HG03025 (cell line): ENCODE measurements at regions not wholly inside any gene's neighbourhood (a gene's known extent, or its start where the extent isn't known, plus 50 kb on each side); places are given as distances from the start of the nearest gene placed in this dataset.

Experiments used
- ATAC-seq: cut with Tn5 transposase; IDR thresholded peaks from one replicate; pipeline ENCODE4 v1.9.1; 2021; ENCODE audit warnings: mild to moderate bottlenecking, moderate library complexity; ENCODE audit not compliant: unreplicated experiment, low FRiP score

DNA sequence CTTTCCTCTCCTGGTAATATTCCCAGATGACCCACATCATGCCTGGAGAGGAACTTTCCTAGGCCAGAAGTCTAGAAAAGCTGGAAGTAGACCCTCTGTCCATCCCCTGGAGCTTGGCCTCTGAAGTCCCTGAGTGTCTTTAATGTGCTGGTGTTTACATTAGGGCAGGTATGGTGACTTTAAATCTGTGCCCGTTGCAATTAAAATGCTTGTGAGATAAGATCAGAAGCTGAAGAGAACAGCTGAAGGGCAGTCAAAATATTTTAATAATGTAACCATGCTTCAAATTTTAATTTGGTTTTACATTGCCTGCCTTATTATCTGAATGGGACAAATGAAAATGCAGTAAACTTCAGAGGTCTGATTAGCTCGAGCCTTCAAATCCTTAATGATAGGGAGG is 1022.5 kb downstream of the BCL11B start:
- no peak for ATAC-seq

DNA sequence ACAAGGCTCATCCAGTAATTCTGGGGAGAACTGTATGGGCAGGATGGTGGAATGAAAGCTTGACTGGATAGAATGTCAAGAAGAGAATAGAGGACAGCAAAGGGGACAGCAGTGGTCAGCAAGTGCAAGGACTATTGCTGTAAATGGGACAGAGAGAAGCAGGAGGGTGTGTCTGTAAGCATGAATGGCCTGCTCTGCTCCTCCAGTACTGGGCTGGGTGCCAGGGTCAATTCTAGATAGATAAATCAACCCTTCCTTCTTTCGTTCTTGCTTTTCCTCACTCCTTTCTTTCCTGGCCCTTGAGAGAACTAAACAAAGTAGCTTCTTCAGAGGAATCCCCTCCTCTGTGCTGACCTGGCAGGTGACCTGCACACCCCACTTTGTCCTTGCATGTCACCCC is 1019.2 kb downstream of the BCL11B start:
- ATAC-seq: no peak

DNA sequence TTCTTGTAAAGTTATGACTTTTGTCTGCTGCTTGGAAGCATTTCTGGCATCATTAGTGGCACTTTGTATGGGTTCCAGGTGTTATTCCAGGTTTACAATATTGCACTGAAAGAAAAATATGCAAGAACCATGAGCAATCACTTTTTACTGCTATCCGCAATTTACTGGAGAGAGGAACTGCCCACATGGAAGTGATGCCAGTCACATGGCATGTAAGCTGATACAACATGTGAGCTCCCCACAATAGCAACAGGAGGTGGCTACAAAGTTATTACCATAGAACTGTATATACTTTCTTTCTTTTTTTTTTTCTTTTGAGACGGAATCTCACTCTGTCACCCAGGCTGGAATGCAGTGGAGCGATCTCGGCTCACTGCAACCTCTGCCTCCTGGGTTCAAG is 1012.1 kb downstream of the BCL11B start:
- no peak for ATAC-seq

DNA sequence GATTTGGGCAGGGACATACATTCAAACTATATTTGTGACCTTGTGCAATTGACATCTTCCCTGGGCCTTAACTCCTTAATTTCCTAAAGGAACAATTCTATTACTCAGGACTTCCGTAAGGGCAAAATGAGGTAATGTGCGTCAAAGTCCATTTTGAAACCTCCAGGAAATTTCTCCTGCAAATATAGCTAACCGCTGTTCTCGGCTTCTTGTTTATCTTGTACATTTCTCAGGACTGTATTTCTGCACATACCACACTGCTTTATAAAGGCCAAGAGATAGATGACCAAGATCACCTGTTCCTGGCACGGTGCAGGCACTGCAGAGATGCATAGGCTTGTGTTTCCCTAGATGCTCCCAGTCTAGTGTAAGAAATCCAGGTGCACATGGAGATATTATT is 1009.4 kb downstream of the BCL11B start:
- ATAC-seq: no peak

DNA sequence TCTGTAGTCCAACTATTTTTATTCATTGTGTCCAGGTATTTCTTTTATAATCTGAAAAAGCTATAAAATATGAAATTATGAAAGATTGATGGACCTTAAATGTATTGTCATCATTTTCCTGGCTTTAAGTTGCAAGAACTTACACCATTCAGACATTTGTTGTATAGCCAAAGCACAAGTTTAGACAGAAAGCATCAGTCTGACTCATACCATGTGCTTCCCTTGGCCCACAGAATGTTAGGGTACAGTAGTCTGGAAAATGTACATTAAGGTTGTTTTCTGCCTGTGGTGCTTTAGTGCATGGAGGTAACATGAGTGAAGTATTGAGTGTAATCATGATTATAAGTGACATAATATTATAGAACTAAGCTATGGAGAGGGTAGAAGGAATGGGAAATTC is 1002.5 kb downstream of the BCL11B start:
- no peak for ATAC-seq

DNA sequence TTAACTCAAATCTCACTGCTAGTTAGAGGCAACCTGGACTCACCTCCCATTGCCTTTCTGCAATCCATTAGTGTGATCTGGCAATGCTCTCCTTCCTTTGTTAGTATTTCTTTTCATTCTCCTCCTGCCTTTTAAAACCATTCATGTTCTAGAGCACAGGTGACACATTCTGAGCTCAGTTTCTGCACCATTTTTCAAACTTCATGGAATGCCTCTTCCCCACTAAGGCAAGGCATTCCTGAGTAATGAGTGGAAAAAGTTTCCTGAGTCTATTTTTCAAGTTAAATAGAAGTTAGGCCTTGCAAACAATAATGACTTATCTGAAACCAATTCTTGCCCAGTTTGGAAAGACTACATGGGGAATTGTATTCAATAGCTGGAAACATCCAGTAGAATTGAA is 1001.8 kb downstream of the BCL11B start:
- no peak for ATAC-seq

DNA sequence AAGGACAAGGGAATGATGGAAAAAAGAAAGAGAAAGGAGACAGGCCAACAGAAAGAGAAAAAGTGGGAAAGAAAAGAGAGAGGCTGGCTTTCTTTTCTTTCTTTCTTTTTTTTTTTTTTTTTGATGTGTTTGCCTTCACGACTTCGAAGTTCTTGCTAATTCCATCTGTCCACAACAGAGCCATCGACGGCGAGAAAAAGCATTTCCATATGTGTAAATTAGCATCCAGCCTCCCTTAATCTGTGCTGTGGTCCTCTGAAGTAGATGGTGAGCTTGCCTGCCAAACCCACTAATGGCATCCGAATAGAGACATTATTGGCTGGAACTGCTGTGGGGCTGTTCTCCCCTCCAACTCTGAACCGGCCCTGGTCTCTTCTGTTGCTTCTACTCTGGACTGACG is 997.4 kb downstream of the BCL11B start:
- ATAC-seq: no peak

DNA sequence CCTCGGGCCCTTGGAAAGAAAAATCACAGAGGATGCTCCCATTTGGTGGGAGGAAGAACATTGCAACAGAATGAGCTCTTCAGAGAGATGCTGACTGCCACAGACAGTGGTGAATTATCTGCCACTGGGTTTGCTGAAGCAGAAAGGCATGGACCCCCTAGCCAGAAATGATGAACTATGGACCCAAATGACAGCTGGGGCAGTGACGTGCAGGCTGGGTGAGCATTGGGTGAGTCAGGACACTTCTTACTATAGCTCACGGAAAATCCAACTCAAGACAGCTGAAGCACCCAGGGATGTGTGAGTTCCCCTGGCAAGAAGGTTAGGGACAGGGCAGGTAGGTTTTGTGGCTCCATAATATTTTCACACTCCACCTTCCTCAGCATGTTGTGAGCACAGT is 993.2 kb downstream of the BCL11B start:
- no peak for ATAC-seq

DNA sequence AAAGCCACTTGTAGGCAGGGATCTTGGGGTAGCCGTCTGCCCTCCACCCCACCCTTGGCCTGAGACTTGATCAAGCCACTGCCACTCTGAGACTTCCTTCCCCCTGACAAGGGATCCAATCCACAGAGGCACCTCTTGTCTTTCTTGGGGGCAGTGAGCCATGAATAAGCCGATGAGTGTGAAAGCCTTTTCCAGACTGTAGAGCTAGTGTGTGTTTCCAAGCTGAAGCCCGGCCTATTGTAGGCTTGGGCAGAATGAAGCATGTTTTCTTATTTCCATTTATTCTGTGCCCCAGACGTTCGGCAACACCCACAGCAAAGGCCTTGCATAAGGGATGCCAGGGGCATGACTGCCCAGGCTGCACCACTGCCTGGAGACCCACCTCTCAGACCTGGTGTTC is 991.6 kb downstream of the BCL11B start:
- ATAC-seq: no peak

DNA sequence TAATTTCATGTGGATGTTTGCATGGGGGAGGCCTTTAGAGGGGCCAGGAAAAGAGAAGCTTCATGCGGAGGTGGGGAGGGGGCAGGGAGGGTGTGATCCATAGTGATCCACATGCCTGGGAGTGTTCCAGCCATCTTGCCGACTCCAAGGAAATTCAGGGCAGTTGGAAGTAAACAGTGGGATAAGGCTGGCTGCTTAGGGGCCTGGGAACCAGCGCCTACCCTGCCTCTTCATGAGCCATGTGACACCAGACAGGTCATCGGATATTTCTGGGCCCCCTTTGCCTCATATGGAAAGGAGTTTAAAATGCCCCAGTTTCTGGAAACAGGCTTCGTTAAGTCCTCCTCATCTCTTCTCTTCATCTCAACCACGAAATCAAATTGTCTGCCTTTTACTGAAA is 983.2 kb downstream of the BCL11B start:
- no peak for ATAC-seq

DNA sequence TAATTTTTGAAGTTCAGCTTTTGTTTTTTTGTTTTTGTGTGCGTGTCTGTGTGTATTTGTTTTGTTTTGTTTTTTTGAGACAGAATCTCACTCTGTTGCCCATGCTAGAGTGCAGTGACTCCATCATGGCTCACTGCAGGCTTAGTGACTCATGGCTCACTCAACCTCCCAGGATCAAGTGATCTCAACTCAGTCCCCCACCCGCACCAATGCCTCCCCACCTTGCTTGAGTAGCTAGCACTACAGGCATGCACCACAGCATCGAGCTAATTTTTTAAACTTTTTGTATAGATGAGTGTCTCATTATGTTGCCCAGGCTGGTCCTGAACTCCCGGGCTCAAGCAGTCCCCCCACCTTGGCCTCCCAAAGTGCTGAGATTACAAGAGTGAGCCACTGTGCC is 981.4 kb downstream of the BCL11B start:
- ATAC-seq: no peak

DNA sequence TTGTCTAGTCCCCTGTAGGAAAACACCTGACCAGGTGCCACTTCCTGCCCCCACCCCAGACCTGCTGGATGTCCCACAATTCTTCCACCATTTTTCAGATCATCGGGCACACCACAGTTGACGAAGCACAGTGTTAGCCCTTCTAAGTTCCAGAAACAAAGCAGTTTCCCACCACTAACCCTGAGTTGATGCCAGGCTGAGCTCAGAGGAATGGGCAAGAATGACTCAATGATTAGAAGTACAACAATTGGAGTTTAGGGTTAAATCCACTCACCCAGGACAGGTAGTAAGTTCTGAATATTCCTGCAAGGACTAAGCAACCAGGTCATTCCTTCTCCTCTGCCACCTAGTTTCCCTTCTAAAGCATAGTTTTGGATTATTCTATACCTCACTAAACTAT is 979.8 kb downstream of the BCL11B start:
- ATAC-seq: no peak

DNA sequence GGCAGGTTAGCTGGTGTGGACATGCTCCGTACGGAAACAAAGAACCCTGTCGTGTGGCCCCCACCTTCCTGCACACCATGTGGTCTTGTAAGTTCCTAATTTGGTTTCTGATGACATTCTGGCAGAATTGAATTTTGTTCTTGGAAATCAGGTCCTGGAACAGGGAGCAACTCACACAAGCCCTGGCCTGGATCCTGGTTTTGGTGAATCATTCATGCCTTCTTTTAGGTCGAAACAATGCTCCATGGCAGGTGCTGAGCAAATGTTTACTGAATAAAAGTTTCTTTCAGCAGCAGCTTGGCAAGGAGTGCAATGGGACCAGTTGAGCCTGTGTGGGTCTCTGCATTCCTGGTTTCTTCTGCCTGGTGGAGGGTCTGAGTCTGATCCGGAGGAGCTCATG is 978.4 kb downstream of the BCL11B start:
- no peak for ATAC-seq

DNA sequence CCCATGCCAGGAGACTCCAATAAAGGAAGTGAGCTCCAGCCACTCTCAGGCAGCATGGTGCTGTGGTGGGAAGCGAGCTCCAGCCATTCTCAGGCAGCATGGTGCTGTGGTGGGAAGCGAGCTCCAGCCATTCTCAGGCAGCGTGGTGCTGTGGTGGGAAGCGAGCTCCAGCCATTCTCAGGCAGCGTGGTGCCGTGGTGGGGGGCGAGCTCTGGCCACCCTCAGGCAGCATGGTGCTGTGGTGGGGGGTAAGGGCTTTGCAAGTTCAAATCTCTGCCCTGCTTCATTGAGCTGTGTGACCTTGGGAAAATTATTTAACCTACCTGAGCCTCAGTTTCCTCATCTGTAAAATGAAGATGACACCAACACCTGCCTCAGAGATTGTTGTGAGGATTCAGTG is 975.1 kb downstream of the BCL11B start:
- ATAC-seq: no peak

DNA sequence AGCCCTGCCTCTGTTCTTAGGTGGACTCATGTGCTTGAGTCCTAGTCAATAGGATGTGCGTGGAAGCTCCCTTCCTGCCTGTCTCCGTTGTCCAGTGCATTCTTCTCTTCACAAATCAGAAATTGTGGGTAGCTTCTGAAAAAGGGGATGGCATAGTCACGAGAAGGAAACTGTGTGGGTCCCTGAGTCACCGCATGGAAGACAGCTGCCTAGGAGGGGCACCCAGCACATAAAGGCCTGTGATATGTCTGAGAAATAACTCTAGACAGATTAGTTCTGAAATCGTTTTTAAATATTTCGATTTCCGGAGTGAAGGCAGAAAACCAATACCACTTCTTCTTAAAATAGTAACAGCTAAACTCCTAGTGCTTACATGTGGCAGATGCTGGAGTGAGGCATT is 974.4 kb downstream of the BCL11B start:
- ATAC-seq: no peak

DNA sequence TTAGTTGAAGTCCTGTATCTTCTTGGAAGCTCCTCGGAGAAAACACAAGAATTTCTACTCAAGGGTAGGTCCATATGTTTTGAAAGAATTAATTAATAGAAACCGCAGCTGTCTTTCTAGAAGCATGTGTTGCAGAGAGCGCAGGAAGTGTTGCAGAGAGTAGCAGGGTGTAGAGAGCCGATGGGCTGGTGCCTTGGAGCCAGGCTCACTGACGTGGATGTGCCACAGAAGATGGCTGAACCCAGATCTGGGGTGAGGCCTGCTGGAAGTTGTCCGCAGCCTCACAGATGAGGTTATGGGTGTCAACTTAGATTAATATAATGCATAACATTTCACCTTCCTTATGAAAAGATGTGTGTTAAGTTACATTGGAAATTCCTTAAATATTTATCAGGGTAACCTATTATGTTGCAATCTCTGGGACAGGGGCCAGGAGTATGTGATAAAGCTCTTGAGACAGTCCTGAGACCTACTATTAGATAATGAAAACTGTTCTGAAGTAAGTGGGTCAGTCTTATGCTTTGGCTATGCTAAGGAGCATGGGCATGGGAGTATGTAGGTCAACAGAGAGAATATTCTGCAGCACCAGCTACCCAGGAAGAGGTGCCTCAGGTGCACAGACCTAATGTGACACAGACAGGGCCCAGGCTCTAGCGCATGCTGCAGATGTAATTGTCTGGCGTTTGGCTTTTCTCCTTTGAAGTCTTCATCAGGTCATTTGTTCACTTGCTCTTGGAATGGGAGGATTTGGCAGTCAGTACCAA is 973.3 kb downstream of the BCL11B start:
- no peak for ATAC-seq

DNA sequence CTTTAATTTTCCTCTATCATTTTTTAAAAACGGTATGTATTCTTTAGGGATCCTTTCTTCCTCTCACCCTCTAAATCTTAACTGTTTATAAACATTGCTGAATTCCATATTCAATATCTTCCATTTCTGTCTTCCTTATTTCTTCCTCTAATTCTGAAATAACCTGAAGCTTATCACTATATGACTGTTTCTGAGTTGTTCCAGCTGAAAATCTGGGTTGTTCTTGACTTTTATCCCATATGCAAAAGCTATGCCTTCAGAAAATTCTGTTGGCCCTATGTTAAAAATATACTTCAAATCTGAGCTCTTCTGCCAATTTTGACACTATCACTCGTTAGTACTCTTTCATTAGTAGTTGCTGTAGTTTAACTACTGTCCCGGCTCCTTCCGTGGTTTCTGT is 970.3 kb downstream of the BCL11B start:
- no peak for ATAC-seq

DNA sequence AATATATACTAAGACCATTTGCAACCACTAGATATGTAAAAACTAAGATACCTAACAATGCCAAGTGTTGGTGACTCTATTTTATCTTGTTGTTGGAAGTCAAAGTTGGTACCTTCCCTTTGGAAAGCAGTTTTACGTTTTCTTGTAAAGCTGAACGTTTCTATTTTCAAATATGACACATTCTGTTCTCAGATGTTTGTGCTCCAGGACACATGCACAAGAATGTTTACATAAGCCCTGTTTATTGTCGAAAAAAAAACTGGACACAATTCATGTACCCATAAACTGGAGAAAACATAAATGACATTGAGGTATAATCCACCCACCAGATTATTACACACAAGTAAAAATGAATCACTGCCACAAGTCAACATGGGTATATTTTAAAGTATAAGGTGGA is 967.4 kb downstream of the BCL11B start:
- no peak for ATAC-seq

DNA sequence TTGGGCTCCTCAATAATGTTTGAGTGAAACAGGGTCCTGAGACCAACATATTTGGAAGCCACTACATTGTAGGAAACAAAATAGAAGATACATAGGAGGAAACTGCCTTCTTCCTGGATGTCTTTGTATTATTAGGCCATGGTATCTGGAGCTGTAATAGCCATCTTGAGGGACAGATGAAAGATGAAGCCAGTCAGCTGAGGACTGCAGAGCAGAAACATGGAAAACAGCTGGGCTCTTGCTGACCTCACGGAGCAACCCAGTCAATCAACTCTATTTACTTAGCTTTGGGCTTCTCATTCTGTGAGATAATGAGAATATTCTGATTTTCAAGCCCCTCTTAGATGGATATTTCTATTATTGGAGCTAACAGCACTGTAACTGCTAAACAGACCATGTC is 962.4 kb downstream of the BCL11B start:
- ATAC-seq: no peak

DNA sequence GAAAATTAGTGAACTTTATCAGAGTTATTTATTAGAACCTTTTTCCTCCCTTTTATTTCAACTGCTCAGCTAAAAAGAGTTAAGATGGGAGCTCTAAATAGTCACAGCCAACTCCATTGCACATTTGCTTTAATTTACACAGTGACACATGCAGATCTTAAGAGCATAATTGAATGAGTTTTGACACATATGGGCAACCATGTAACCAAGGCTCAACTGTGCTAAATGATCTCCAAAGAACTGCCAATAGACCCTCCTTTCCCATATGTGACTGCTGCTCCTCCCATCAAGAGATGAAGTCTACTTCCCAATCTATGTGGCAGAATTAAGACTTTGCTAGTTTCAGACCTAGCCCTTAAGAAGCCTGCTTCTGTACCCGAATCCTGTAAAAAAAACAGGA is 960.0 kb downstream of the BCL11B start:
- no peak for ATAC-seq

DNA sequence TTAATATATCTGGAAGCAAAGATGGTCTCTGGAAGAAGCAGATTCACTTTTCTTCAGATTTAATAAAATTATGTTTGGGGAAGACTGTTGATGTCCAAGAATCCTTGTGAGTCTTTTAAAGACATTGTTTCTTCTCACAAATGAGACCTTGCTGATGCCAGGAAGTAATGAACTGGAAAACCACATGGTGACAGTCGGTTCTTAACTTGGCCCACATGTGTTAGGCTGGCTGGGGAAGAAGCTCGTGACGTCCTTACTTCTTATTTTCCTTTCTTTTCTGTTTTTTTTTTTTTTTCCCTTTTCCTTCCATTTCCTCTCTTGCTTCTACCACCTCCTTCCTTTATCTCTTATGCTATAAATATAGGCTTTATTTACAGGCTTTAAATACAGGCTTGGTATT is 950.2 kb downstream of the BCL11B start:
- ATAC-seq: no peak

DNA sequence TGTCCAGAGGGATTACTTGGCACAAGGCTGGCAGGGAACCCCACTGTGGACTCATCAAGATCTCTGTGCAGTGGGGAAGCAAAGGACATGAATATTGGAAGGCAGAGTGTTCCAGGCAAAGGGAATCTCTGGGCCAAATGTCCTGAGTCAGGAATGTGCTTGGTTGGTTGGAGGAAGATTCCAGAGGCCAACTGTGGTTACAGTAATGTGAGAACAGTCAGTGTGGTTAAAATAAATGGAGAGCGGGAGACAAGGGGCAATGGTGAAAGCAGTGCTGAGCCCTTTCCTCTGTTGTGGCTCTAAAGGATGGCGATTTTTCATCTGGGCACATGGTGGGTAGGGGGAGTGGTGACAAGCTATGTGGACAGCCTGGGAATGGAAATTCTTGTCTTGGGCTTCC is 948.2 kb downstream of the BCL11B start:
- ATAC-seq: no peak

DNA sequence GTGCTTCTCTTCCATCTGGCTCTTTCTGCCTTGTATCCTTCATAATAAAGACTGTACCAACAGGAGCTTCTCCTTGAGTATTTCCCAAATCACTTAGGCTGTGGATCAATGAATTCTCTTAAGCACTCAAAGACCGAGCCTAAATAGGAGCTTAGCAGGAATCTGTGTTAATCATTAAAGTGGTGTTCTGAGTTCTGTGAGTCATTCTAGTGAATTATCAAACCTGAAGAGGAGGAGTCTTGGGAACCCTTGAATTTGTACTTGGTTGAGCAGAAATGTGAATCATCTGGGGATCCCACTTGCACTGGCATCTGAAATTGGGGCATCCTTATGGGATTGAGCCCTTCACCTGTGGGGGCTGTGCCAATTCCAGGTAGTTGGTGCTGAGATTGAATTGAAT is 946.2 kb downstream of the BCL11B start:
- ATAC-seq: no peak
